GM19372 (cell line): ENCODE measurements at regions not wholly inside any gene's neighbourhood (a gene's known extent, or its start where the extent isn't known, plus 50 kb on each side); places are given as distances from the start of the nearest gene placed in this dataset.

Source experiments
- ATAC-seq: cut with Tn5 transposase; IDR thresholded peaks from one replicate; pipeline ENCODE4 v1.9.1; 2021; ENCODE audit warnings: mild to moderate bottlenecking, low read depth, moderate library complexity; ENCODE audit not compliant: unreplicated experiment

DNA sequence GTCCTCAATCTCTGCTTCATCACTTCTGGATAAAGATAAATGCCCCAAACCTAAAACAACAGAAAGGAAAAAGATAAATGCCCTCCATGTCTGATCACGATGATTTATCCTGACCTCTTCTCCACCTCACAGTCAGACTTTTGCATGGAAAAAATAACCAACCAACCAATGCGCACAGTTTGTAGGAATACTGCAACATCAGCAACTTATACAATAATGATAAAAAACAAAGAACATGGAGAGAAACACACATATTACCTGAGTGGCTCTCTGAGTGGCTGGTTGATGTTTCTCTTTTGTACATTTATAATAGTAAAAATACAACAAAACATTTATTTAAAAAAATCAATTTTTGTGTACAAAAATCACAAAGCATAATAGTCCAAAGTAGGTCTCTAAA lies 93.0 kb upstream of the PUDP start:
- ATAC-seq, result no peak

DNA sequence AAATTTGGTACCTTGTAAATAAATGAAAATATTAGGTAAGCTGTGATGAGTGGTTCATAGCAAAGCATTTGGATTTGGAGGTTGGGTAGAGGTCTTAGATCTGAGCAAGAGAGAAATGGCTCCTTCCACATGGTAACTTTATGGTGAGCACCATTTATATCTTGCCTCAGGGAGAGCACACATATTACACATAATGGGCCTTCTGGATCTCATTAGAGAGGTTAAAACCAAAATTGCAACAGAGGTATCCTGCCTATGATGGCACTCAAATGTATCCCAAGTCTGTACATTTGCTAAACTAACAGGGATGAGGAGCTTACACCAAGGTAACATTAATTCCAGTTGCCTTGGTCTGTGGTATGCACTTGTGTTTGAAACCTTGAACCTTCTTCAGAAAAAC lies 87.1 kb upstream of the PUDP start:
- ATAC-seq, result no peak

DNA sequence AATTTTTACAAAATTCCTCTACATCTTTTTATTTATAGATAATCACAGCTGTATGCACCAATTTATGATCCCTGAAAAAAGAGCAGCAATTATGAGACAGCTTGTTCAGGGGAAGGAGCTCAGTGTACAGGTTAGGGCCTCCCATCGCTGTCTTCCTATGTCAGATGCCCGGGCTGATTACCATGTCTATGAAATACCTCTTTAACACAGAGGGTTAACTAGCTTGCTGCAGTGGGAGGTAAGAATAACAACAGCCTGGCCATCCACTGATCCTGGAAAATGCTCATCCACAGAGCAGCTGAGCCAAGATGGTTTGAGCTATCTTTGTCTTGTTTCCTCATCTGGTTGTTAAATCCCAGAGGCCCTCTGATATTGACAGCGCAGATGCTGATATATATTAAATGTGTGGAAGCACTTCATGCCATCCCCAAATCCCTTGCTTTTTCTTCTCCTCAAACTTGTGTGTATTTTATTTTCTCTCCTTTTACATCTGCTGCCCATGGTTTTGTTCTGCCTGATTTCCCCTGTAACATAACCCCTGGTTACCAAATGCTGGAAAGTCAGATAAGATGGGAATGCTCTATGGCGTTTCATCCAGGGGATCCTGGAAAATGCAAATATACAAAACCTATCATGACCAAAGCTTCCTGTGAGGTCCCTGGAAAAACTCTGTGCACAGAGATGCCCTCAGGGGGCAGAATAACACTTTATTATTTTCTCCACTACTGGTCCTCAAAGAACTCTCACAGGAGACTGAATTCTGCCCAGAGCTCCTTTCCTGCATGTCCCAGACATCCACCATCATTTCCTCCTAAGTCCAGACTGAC lies 85.8 kb upstream of the PUDP start:
- no peak for ATAC-seq

DNA sequence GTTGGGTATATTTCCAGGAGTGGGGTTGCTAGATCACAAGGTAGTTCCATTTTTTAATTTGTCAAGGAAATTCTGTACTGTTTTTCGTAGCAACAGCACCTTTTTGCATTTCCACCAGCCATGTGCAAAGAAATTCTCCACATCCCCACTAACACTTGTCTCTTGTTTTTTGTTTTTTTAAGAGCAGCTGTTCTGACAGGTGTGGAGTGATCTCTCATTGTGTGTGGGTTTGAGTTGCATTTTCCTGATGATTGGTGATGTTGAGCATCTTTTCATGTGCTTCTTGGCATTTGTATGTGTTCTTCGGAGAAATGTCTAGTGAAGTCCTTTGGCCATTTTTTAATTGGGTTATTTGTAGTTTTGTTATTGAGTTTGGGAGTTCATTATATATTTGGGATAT lies 80.3 kb upstream of the PUDP start:
- no peak for ATAC-seq

DNA sequence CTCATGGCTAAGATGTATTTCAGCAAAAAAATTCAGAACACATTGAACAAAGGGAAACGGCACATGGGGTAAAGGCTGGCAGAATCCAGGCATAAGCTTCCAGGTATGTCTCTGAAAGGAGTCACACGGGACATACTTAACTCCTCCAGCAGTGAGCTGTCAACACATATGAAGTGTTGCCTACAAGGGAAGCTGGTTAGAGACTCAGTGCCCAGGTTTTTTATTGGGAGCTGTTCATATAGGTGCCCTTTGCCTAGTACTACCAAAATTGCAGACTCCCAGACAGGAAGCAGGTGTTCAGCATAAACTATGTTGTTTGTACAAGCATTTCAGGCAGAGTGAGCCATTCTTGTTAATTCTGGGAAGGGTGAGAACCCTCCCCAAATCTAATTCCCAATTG lies 77.4 kb upstream of the PUDP start:
- ATAC-seq, result no peak

DNA sequence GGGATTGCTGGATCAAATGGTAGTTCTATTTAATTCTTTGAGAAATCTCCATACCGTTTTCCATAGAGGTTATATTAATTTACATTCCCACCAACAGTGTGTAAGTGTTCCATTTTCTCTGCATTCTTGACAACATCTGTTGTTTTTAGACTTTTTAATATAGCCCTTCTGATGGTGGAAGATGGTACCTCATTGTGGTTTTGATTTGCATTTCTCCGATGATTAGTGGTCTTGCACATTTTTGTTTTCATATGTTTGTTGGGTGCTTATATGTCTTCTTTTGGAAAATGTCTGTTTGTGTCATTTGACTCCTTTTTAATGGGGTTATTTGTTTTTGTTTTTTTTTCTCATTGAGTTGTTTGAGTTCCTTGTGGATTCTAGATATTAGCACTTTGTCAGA lies 75.3 kb upstream of the PUDP start:
- ATAC-seq, result no peak

DNA sequence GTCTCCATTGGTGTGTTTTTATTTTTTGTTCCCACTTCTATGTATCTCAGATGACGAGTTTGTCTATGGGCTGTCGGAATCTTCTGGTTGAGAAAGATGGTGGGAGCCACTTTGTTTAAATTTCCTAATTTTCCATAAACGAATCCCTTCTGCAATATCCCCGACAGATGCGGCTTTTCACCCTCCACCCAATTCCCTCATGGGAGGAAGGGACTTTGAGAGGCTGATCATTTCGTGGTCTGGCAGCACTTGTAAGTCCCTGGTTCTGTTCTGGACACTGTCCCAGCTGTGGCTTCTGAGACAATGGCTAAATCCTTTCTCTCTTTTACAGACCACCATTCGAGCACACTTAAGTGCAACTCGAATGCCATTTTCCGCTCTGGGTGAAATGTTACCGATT lies 72.2 kb upstream of the PUDP start:
- ATAC-seq, result no peak

DNA sequence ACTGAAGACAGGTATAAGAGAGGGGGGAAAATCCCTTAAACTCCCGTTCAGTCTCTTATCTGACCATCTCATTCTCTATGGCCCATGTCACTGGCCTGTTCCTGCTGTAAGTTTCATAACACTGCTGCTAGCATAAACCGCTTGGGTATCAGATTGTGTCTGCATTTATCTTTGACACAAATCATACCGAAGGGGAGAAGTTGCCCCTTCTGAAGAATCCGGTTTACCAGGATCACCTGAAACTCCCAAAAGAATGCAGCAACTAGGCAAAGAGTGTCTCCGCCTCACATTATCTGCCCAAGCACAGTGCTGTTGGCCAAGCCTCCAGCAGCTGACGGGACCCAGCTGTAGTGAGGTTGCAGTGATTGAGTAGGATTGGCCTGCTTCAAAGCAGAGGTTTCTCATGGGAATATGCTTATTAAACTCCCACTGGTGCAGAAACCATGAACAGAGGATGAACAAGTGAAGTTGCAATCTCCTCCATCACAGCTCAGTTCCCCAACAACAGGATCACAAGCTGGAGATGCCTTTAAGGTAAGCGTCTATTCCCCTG lies 71.3 kb upstream of the PUDP start:
- ATAC-seq, result no peak

DNA sequence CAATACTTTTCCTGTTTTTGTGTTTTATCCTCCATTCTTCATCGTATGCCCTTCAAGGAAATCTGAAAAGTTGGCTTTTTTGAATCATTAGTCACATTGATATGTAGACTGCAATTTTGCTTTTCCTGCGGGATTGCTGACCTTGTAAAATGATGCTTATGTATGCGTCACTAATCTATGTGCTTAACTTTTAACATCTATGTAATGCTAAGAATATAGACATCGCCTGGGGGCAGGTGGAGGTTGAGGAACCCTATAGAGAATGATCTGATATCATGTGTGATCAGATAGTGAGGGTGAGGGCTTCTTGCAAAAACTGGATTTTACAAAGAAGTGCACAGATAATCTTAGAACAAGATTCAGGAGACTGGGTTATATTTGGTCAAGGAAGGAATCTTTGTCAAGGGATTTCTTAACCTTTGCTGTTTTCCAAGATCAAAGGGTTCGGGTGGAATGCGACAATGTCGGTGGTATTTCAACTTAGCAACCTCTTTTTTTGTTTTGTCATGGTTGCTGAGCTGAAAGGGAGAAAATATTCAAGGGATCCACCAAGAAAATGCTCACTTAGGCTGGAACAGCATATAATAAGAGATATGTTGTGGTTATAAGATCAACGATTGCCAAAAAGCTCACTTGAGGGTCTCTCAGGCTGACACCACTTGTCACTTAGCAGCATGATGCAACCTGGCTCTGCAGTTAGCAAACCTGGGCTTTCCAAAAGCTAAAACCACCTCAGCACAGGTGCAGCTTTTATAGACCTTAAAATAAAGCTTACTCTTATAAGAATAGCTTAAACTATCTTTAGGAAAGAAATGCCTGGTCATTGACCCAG lies 70.6 kb upstream of the PUDP start:
- no peak for ATAC-seq

DNA sequence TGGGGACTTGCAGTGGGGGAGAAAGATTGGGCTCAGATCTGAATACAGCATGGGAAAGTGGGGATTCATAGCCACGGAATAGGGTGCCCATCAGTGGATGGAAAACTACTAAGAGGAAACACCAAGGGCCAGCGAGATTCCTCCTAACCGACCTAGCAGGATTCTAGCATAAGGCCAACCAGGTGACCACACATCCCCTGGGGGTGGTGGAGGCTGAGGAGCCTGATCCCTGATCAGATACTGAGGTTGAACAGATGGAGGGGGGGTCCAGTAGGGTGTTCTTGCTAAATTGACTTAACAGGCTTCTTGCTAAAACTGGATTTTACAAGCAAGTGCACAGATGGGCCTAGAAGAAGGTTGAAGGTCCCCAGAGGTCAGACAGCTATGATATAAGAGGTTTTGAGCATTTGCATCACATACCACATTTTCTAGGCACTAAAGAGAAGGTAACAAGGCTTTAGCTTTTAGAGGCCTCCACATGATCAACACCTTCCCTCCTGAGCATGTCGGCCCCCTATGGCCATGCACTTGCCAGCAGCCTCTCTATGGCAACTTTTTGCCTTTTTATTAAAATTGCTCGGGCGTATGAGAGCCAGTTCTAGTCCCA lies 69.1 kb upstream of the PUDP start:
- no peak for ATAC-seq

DNA sequence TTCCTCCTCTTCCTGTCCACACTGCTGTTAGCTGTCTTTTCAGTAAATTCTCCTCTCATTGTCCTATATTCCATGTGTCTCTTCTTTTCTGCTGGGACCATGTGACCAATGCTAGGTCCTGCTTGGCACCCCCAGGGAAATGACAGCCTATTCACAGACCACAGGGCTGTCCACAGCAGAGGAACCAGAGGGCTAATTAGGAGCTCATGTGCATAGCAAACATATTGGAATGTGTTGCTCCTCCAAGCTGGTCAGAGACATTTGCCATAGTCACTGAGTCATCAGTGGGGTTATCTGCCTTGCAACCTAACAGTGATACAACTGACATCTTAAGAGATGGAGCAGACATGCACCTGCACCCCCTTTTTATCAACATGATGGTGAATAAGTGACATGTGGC lies 67.9 kb upstream of the PUDP start:
- no peak for ATAC-seq

DNA sequence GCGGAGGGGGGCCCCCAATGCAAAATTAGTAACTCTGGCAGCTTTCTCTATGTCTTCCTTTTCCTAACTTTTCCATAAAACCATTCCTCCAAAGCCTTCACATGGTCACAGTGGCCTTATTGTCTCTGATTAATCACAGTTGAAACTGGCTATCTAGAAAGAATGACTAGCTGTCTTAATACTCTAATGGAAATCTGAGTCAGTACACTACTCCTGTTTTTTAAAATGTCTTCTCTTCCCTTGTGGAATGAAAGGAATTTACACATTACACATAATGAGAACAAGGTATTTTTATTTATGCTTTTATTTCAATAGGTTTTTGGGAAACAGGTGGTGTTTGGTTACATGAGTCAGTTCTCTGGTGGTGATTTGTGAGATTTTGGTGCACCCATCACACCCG lies 66.3 kb upstream of the PUDP start:
- ATAC-seq, result no peak

DNA sequence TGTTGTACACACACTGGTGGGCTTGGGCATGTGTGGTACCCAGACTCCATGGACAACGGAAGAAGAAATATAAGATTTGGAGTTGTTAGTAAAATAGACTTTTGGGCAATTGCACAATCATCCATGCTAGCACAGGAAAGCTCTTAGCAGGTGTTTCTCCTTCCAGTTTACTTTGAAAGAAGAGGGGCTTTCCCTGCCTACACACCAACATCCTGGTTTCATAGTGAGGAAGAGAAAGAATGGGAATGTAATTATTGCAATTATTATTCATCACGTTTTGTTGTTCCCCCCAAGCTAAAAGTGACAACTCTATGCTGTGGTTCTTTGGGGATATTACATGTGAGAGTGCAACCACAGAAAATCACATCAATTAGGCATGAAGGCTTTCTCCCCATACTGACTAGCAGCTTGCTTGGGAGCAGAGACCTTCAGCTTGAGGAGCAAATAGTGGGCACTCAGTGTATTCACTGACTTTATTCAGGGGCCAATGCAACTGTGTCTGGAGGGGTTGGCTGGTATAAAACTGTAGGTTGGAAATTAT lies 57.2 kb upstream of the PUDP start:
- ATAC-seq, result no peak

DNA sequence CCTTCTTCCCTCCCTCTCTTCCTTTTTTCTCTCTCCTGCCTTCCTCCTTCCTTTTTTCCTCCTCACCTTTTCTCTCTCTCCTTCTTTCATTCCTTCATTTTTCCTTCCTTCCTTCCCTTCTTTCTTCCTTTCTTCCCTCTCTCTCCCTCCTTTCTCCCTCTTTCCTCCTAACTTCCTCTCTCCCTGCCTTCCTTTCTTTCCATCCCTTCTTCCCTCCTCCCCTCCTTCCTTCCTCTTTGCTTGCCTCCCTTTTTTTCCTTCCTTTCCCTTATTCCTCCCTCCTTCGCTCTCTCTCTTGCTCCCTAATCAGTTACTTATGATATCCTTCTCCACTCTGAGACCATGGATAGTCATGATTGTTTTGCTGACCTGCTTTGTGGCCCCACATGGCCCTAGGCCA lies 56.7 kb upstream of the PUDP start:
- ATAC-seq, result no peak

DNA sequence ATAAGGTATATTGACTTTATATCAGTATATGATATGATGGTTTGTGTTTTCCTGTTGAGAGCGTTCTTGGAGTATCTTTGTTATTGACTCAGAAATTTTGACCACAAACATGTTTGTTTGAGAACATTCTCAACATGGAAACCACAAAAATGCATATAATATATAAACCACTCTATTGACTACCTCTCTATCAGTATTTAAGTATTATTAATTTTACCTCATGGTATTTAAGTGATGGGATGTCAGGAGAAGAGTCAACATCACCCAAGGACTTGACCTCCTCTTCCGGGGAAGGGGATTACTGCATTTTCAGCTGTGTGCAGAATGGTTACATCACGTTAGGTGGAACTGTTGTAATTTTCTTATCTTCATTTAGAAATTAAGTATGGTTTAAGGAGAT lies 54.3 kb upstream of the PUDP start:
- no peak for ATAC-seq

DNA sequence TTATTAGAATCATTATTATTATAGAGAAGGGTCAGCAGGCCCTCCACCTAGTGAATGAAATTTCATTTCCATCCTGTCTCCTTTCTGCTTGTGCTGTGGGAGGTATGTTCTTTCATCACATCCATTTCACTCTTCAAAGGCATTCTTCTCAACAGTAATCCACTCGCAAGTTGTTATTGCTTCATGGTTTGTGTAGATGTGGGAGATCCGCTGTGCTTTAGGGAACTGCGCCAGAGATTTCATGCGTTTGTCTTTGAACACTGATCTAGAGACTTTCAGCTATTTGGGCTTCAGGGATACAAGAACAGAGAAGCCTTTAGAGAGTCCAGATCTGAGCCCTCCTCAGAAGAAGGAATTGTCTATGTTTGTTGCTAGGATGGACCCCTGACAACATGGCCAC lies 53.5 kb upstream of the PUDP start:
- ATAC-seq, result no peak

DNA sequence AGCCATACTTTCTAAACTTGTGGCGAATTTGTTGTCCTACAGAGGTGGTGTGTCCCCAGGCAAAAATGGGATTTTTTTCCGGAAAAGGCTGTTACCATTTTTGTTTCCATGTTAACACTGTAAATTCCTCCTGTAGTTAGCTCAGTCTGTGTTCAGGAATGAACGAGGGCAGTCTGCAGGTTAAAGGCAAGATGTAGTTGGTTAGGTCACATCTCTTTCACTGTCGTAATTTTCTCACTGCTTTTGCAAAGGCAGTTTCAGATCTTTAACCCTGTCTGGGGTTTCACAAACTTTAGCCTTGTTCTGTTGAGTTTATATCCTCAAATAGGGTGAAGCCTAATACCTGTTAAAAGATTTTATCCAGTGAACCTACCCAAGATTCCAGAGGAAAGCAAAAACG lies 50.5 kb upstream of the PUDP start:
- ATAC-seq, result no peak
